GM21737 (cell line): ENCODE measurements at regions not wholly inside any gene's neighbourhood (a gene's known extent, or its start where the extent isn't known, plus 50 kb on each side); places are given as distances from the start of the nearest gene placed in this dataset.
"Not testable (repeated sequence)": the region's sequence is repeated elsewhere in the genome, so short reads cannot be mapped to it uniquely, and the experiment has no call there.

Experiments used
- ATAC-seq: cut with Tn5 transposase; IDR thresholded peaks from one replicate; pipeline ENCODE4 v1.9.1; 2021; ENCODE audit warnings: mild to moderate bottlenecking, moderate library complexity; ENCODE audit not compliant: unreplicated experiment

GRCh38 chr5:173667702-173668101 lies 51.3 kb upstream of the BOD1 start:
- ATAC-seq: no peak

DNA sequence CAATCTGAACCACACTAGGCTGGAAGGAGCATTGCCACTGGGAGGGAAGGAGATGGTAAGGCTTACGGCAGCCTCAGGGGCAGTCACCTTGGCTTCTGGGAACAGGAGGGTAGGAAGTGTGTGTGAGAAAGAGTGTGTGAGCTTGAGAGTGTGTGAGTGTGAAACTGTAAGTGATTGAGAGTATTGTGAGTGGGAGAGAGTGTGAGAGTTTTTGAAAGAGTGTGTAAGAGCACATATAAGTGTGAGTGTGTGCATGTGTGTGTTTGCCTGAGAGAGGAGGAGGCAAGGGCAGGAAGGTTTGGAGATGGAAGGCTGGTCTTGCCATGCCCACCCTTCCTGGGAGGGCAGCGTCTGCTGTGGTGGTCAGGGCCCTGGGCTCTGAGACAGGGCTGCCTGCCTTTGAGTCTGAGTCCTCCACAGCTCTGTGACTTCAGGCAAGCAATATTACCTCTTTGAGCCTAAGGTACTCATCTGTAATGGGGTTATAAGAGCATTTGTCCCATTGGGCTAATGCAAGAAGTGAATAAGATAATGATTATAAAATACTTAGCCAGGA lies 51.9 kb upstream of the BOD1 start:
- ATAC-seq: no peak

- ATAC-seq: no peak
These were observed 52.5 kb upstream of the BOD1 start for GRCh38 chr5:173668910-173669309.

DNA sequence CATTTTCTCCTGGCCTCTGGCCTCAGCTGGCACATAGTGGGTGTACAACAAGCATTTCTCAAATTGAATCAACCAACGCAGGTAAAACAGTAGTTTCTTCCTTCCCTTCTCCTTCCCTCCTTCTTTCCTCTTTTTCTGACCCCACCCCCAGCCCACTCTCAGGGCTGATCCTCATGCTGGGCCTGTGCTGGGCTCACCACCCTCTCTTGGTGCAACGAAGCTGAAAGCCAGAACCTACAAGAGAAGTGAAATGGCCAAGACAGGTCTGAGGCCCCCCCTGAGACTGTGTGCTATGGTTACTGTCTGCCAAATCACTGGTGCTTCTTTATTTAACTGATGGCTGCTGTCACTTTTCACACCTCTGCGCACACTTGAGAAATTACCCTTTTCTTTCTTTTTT lies 53.0 kb upstream of the BOD1 start:
- ATAC-seq: no peak

DNA sequence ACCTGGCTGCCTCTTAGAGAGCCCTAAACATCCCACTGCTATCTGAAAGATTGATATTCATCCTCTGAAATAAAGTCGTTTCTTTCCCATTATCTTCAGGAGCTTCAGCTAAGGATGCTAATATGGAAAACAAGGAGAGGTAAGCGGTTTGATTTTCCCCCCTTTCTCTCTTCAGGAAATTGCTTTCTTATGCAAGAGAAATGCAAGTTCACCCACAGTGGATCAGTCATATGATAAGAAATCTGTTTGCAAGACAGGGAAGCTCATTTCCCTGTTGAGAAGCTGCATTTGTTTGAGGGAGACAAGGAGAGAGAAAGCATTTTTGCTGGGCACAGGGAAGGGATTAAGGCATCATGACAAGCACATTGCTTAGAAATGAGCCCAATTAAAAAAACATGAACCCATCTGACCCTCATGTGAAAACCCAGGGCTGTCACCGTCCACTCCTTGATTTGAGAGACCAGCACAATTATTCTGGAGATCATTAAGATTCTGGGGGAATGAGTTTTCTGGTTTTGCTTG lies 53.7 kb upstream of the BOD1 start:
- ATAC-seq: no peak

- ATAC-seq: no peak
These were observed 54.3 kb upstream of the BOD1 start for GRCh38 chr5:173670791-173671120.

DNA sequence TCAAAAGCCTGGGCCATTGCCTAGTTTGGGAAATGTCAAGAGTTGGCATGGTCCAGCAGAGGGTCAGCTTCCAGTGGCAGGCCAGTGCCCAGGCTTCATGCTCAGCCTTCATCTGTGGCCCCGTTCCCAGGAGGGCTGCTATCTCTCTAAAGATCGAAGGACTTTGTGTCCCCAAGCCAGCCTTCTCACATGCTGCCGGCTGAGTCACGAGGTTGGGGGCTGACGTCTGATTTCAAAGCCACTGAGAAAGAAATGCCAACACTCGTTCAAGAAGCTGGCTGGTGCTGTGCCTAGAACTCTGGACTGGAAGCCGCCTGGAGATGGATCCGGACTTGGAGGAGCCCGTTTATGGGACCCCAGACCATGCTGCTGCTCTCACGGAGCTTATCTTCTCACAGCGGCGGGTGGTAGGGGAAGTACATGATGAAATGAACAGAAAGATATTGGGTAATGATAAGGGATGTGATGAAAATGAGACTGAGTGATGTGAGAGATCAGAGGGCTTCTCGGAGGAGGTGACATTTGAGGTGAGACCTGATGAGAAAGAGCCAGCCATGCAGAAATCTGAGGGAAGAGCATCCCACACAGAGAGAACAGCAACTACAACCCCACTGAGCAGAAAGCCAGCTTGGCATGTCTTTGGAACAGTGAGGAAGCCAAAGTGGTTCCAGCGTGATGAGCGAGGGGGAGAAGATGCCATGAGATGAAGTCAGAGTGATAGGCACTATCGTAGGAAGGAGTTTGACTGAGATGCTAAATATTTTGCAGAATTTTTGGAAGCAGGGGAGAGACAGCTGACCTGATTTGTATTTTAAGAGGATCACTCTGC lies 54.9 kb upstream of the BOD1 start:
- ATAC-seq: no peak

DNA sequence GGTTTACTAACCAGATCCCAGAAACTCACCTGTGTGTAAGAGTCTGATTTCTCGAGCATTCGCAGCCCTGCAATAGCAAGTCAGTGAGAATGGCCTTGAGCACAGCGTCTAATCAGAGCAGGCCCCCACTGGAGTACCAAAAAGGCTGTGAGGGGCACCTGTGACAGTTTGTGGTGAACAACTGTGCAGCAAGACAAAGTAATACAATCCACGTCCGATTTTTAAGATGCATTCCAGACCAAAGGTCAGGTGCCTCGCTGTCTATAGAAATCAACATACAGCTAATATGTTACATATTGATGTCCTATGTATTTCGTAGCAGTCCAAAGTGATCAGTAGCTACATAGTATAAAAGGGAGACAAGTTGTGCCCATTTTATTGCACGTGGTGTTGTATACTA lies 55.7 kb upstream of the BOD1 start:
- ATAC-seq: no peak

DNA sequence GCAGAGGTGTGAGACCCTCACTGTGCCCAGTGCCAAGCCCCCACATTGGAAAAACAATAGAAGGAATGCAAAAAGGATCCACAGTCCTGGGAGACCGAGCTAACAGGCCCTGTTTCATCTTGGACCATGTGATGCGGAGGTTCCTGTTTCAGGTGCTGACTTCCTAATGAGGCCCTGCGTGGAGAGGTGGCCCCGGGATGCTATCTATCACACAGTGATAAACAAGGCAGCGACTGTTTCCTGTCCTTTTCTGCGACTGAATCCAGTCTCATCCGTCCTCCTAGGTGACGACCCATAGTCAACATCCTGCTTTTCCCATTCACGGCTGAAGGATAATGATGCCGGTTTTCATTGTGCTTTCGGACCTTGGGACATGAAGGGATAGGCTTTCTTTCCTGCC lies 56.4 kb upstream of the BOD1 start:
- no peak for ATAC-seq

GRCh38 chr5:173673295-173674101 lies 57.0 kb upstream of the BOD1 start:
- no peak for ATAC-seq

- ATAC-seq: no peak
These were observed 59.0 kb upstream of the BOD1 start for GRCh38 chr5:173675287-173675996.

- no peak for ATAC-seq
These were observed 59.9 kb upstream of the BOD1 start for GRCh38 chr5:173676375-173676774.

DNA sequence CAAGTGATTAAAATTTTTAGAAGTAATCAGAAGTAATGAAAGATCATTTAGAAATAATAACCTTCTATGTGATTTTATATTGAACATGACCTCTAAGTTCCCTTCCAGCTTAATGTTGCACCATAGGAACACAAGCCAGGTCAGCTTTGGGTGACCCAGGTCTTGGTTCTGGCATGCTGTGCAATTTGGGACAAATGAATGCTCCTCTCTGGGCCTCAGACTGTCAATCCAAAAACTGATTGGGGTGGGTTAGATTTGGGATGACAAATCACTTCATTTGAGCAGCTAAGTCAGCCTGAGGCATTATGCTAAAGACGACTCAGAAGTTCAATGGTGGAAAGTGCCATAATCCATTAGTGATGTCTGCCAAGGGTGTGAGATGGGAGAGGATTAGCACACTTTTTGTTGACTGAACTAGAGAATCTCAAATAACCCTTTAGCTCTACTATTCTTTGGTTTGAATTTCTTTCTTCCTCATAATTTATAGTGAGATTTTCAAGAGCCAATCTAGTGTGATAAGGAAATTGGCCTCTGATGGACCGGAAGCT lies 60.7 kb upstream of the BOD1 start:
- no peak for ATAC-seq

- peak; percentile 66 for ATAC-seq
These were observed 63.6 kb upstream of the BOD1 start for GRCh38 chr5:173679909-173680630.

DNA sequence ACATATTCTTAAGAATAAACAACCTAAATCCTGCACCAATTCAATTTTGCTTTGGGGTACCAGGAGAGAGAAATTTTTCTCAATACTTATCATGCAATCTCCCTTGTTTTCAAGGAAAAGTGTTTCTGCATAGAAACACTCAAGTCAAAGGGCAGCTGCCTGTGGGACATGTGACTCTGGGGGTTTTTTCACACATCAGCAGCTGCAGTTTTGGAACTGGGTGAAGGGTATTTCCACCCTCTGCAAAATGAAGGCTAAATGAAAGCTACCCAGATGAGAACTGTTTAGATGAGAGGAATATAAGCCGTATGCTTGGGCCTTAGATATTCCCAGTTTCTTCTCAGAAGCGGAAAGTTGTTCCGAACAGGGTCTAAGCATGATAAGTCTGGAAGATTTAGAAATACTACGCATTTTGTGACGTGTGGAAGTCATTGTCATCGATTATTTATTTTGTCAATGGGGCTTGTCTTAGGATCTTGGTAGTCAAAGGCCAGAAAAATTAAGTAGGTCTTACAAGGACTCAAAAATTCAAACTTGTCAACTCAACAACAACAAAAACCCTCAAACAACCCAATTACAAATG lies 64.3 kb upstream of the BOD1 start:
- ATAC-seq: peak; percentile 71

DNA sequence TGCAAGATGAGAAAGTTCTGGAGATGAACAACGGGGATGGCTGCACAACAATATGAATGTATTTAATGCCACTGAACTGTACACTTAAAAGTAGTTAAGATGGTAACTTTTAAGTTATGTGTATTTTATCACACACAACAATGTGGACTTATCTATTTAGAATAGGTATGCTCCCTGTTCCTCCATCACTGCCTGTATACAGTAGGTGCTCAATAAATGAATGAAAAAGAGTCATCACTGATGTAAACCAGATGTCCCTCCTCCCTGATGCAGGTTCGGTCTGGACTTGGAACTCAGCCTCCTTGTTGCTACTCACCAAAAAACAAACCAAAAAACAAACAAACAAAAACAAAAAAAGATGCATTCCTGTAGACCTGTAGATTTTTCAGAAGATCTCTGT lies 65.9 kb upstream of the BOD1 start:
- ATAC-seq: no peak

DNA sequence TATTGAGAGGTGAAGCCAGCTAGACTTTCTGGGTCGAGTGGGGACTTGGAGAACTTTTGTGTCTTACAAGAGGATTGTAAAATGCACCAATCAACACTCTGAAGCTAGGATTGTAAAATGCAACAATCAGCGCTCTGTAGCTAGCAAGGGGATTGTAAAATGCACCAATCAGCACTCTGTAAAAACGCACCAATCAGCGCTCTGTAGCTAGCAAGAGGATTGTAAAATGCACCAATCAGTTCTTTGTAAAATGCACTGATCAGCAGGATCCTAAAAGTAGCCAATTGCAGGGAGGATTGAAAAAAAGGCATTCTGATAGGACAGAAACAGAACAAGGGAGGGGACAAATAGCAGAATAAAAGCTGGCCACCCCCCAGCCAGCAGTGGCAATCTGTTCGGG lies 68.1 kb upstream of the BOD1 start:
- ATAC-seq: not testable (repeated sequence)

DNA sequence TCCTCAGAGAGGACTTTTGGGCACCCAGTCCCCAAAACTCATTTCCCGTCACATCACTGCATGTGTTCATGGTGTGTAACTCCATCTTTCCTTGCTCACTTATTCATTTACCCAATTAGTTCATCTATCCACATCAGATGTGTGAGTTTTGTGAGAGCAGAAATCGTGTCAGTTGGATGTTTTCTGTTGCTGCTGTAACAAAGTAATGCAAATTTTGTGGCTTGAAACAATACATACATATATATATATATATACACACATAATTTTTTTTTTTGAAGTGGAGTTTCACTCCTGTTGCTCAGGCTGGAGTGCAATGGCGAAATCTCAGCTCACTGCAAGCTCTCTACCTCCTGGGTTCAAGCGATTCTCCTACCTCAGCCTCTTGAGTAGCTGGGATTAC lies 70.5 kb upstream of the BOD1 start:
- no peak for ATAC-seq

DNA sequence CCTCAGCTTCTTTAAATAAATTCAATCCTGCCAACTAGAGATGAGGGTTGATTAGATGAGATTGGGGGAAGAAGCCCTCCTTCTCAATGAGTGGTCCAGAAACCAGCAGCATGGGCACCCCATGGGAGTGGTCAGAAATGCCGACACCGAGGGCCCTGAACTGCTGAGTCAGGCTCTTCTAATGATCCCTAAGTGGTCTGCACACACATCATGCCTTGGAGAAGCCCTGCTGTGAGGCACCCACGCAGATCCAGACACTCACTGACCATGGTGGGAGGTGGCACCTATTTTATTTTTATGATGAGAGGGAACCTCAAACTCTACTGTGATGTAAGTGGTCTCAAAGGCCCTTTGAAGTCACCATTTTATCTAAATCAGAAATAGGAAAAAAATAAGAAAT lies 72.3 kb upstream of the BOD1 start:
- ATAC-seq: no peak

- no peak for ATAC-seq
These were observed 72.8 kb upstream of the BOD1 start for GRCh38 chr5:173689171-173689736.
